ENCODE measurements at regions not wholly inside any gene's neighbourhood (a gene's known extent, or its start where the extent isn't known, plus 50 kb on each side); places are given as distances from the start of the nearest gene placed in this dataset.

DNA sequence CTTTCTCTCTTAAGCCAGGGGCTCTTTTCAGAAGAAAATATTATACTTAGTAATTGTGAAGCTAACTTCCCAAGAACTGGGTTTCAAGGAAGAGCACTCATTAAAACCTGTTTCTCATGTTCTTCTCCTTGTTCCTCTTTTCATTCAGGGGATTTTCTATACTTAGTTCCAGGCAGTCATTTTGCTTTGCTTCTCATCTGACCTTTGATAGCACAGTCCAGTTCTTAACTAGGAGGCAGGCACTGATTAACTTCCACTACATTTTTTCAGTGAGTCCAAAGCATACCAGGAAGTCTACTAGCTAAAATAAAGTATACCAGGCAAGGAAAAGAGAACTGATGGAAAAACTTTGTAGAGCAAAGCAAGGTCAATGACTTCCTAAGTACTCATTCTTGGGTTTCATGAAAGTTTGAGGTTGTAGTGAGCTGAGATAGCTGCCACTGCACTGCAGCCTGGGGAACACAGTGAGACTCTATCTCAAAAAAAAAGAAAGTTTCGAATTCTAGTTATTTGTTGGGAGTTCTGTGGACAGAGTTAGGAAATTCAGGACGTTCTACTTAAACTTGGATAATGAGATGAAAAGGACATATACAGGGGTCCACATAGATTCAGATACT lies 190.1 kb upstream of the HS3ST1 start:
- TF ChIP-seq FOXP2 (optimal IDR thresholded peaks at IDR 0.05; ENCODE audit: borderline replicate concordance, extremely low read depth, extremely low read length, insufficient read depth) (no peak), POLR2AphosphoS5 (IDR thresholded peaks at IDR 0.05; ENCODE audit: low read depth, low read length) (no peak), TAF1 (IDR thresholded peaks at IDR 0.05; ENCODE audit: borderline replicate concordance, insufficient read depth, low read length) (no peak), SIN3A (IDR thresholded peaks at IDR 0.05; ENCODE audit: borderline replicate concordance, insufficient read depth, low read length) (no peak), REST (IDR thresholded peaks at IDR 0.05; ENCODE audit: insufficient read depth in 1 of 2, low read depth in 2 of 2, low read length in 2 of 2) (no peak)

GRCh38 chr4:11616856-11617255 lies 188.2 kb upstream of the HS3ST1 start:
- no peak for TF ChIP-seq REST (IDR thresholded peaks at IDR 0.05; ENCODE audit: insufficient read depth in 1 of 2, low read depth in 2 of 2, low read length in 2 of 2)
- TF ChIP-seq TAF1 (IDR thresholded peaks at IDR 0.05; ENCODE audit: borderline replicate concordance, insufficient read depth, low read length): no peak
- TF ChIP-seq SIN3A (IDR thresholded peaks at IDR 0.05; ENCODE audit: borderline replicate concordance, insufficient read depth, low read length): no peak
- TF ChIP-seq FOXP2 (optimal IDR thresholded peaks at IDR 0.05; ENCODE audit: borderline replicate concordance, extremely low read depth, extremely low read length, insufficient read depth): no peak
- TF ChIP-seq POLR2AphosphoS5 (IDR thresholded peaks at IDR 0.05; ENCODE audit: low read depth, low read length): no peak

DNA sequence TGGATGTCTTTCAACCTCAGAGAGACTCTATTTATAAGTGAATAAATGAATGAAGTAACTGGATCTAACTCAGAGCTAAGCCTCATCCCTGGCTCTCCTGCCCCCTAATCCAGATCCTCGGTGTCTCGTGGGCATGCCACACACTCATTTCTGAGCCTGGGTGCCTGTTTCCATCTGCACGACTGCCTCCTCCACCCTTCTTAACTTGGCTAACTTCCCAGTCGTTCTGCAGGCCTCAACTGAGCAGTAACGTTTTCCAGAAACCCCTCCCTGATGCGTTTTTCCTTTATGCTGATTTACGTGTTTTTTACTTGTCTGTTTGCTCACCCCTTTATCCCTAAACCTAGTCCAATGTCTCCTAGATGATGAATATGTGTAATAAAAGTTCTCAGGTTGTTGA lies 186.9 kb upstream of the HS3ST1 start:
- no peak for TF ChIP-seq POLR2AphosphoS5 (IDR thresholded peaks at IDR 0.05; ENCODE audit: low read depth, low read length)
- no peak for TF ChIP-seq SIN3A (IDR thresholded peaks at IDR 0.05; ENCODE audit: borderline replicate concordance, insufficient read depth, low read length)
- TF ChIP-seq REST (IDR thresholded peaks at IDR 0.05; ENCODE audit: insufficient read depth in 1 of 2, low read depth in 2 of 2, low read length in 2 of 2): no peak
- no peak for TF ChIP-seq FOXP2 (optimal IDR thresholded peaks at IDR 0.05; ENCODE audit: borderline replicate concordance, extremely low read depth, extremely low read length, insufficient read depth)

DNA sequence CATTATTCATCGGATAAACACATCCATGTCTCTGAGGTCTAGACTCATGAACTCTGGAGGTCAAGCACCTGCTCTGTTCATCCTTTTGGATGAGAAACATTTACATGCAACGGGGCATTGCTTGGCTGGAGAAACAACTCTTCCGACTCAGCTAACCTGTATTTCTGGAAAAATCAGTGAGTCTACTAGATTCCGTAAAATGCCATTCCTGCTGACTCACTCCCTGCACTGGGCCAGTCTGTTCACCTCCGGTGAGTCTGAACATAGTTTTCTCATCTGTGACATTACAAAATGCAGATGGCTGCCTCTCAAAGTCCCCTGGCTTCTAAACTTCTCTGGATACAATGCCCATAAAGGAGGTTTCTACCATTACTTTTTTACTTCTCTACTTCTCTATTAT lies 185.7 kb upstream of the HS3ST1 start:
- no peak for TF ChIP-seq TAF1 (IDR thresholded peaks at IDR 0.05; ENCODE audit: borderline replicate concordance, insufficient read depth, low read length)
- no peak for TF ChIP-seq REST (IDR thresholded peaks at IDR 0.05; ENCODE audit: insufficient read depth in 1 of 2, low read depth in 2 of 2, low read length in 2 of 2)
- TF ChIP-seq SIN3A (IDR thresholded peaks at IDR 0.05; ENCODE audit: borderline replicate concordance, insufficient read depth, low read length): no peak
- no peak for TF ChIP-seq POLR2AphosphoS5 (IDR thresholded peaks at IDR 0.05; ENCODE audit: low read depth, low read length)
- TF ChIP-seq FOXP2 (optimal IDR thresholded peaks at IDR 0.05; ENCODE audit: borderline replicate concordance, extremely low read depth, extremely low read length, insufficient read depth): no peak

DNA sequence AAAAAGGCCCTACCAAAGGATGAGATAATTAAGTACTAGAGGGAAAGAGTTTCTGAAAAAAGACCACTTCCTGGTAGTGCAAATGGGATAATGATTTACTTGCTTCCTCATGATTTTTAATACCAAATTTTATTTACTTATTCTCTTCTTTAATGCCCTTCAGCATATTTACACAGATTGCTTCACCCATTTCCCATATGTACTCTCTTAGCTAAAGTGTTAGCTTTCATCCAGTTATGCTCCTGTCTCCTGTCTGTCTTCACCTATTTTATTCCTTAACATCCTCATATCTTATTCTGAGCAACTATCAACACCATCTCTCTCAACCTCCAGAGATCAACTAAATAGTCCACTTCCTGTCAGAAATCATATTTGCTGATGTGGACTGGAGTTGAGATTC lies 183.2 kb upstream of the HS3ST1 start:
- TF ChIP-seq POLR2AphosphoS5 (IDR thresholded peaks at IDR 0.05; ENCODE audit: low read depth, low read length) (no peak), REST (IDR thresholded peaks at IDR 0.05; ENCODE audit: insufficient read depth in 1 of 2, low read depth in 2 of 2, low read length in 2 of 2) (no peak), FOXP2 (optimal IDR thresholded peaks at IDR 0.05; ENCODE audit: borderline replicate concordance, extremely low read depth, extremely low read length, insufficient read depth) (no peak), TAF1 (IDR thresholded peaks at IDR 0.05; ENCODE audit: borderline replicate concordance, insufficient read depth, low read length) (no peak), SIN3A (IDR thresholded peaks at IDR 0.05; ENCODE audit: borderline replicate concordance, insufficient read depth, low read length) (no peak)
